ENCODE measurements at regions not wholly inside any gene's neighbourhood (a gene's known extent, or its start where the extent isn't known, plus 50 kb on each side); places are given as distances from the start of the nearest gene placed in this dataset.

DNA sequence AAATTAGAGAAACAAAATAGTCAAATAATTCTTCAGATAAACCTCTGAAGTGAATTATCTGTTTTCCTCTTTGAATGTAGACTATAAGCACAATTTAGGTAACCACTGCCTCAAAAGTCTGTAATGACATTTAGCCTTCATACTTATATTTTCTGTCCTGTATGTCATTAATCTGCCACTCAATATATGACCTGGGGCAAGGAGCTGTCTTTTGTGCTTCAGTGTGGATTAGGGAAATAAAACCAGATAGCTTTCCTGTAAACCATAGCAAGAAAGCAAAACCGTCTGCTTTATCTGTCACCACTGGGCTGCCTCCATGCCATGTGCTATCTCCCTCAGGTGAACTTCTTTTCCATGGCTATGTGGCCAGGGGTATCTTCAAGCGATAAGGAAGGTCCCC lies 606.6 kb upstream of the C9orf72 start:
- DNase-seq (ENCODE audit: low read depth): no peak

DNA sequence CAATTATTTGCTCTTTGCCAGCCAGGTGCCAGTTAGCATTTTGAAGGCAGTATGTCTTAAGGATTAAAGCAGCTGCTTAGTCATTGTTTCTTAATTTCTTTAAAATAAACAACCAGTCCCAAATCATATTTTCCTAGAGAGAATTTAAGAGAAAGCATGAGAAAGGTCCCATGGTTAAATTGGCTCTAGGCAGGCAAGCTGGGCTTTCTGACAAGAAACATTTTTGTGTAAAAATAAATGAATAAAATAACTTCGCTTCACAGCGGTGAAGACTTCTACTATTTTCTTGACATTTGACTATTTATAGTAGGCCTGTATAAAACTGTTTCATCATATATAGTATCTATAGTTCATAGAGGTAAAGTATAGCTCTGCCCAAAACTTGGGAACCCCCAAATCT lies 617.7 kb upstream of the C9orf72 start:
- no peak for DNase-seq (ENCODE audit: low read depth)

DNA sequence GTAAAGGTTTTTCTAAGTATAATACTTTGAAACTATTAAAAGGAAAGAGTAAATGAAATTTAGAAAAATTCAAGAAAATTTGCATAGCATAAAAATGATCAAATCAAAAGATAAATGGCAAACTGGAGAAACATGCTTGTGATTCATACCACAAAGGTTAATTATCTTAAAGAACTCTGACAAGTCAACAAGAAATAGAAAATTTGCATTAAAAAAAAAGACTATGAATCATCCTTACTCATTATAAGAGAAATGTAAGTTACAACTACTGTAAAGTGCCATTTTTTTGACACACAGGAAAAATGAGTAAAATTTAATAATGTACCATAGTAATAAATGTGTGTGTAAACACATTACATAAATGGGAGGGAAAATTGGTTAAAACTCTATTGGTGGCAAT lies 624.4 kb upstream of the C9orf72 start:
- no peak for DNase-seq (ENCODE audit: low read depth)

DNA sequence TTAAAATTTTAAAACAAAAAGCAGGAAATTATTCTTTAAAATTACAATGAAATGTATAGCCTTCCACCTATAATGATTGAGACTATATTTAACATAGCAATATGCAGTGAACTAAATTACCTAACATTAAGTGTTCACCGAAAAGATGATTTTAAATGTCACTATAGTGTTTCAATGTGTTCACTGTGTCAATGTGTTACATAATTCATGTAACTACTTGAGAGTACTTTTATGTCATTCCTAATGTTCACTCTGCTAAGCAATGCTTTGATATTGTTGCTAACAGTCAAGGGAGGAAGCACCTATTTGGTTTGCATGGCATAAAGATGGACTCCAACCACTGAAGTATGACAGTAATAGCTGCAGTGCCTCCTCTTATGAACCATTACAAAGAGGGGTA lies 629.8 kb upstream of the C9orf72 start:
- no peak for DNase-seq (ENCODE audit: low read depth)

DNA sequence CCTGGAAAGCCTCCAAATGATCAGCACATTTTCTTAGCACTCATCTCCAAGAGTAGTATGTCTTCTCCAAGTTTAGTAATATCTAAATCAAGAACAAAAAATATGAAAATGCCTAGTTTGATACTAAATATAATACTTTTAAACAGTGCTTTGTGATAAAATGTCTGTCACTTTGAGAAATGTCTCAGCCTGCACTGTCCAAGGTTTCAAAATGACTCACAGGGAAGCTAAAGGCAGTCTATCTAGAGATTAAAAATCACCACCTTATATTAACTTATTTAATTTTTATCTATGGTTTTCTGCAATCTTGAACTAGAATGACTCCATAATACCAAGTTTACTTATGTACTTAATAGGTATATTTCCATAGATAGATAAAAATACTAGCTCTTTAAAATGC lies 633.0 kb upstream of the C9orf72 start:
- DNase-seq (ENCODE audit: low read depth): no peak

DNA sequence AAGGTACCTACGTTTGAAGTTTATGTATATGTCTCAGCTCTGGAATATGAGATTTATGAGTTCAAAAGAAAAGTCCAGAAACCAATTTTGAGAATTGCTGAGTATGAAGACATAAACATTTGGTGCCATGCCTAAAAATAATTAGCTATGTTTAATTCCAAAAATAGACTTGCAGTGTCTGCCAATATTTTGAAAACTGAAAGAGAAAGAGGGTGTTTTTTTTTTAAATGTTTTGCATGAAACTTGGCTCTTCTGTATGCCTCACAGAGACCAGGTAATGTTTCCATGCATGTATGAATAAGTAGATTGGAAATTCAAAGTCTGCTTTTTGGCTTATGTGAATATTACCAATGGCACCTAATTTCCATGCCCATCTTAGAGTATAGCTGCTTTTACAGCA lies 634.4 kb upstream of the C9orf72 start:
- no peak for DNase-seq (ENCODE audit: low read depth)

DNA sequence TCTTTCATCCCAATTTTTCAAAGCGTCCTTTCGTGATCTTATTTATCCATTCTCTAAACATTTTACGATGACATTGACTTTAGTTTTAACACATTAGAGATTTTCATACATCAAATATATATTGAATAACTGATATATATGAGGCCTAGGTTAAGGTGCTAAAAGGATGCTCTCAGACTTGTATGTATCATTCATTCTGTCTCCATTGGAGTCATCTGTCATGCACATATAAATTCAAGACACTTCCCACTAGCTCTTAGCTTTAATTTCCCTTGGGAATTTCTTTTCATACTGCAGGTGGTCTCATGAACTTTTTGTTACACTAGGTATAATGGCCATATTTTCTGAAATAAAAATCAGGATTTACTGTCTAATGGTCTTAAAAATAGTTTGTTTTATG lies 635.8 kb upstream of the C9orf72 start:
- no peak for DNase-seq (ENCODE audit: low read depth)

DNA sequence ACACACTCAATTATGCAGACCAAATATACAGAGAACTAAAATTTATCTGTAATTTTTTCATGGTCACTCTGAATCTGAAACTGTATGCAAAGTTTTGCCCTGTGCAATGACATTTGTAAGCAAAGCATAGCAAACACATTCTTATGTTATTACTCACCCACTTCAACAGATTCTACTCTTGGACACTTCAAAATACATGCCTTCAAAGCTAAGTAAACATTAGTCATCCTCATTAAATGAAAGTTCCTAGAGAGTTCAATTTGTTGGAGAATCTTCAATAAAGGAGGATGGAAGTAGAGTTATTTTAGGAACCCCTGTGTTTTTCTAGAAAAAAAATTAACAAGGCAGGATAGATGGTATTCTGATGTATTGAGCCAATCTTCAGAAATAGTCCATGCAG lies 639.7 kb upstream of the C9orf72 start:
- peak; percentile 30 for DNase-seq (ENCODE audit: low read depth)

DNA sequence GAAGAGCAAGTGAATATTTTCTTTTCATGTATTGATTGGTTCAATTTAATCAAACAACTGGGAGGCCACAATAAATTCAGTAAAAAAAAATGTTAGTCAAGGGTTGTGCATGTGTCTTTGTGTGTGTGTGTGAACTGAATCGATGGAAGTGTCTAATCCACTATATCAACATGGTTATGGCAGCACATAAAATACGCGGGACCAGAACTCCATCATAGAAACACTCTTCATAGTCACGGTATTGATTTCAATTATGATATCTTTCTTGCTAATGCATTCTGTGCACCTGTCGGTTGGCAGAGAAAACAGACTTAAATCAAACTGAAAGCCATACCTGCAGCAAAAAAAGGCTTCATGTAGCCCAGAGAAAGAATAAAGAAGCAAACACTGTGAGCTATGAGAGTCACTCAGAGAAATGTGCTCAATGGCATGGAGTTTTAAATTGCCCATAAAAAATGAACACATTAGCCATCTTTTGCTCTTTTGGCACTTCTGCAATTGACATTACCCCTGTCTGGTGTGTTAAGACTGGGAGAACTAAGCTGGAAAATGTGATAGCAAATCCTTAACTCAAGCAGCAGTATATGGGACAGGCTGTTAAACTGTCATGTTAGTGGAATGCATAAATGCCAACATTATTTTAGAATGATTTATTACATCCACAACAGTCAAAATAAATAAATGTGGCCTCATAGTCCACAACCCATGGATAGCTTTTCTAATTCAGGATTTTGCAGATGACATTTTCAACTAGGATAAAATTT lies 642.4 kb upstream of the C9orf72 start:
- no peak for DNase-seq (ENCODE audit: low read depth)

DNA sequence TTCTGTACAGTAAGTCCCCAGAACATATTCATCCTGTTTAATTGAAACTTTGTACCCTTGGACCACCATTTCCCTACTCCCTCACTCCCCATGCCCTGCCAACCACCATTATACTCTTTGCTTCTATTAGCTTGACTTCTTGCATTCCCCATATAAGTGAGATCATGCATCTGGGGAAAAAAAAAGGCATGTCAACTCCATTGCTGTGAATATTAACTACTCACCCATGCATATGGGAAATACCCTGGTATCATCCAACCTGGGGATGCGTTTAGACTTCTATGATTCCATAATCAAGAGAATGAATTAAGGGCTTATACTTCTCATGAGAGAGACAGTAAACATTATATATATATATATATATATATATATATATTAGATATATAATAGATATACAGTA lies 659.4 kb upstream of the C9orf72 start:
- no peak for DNase-seq (ENCODE audit: low read depth)

DNA sequence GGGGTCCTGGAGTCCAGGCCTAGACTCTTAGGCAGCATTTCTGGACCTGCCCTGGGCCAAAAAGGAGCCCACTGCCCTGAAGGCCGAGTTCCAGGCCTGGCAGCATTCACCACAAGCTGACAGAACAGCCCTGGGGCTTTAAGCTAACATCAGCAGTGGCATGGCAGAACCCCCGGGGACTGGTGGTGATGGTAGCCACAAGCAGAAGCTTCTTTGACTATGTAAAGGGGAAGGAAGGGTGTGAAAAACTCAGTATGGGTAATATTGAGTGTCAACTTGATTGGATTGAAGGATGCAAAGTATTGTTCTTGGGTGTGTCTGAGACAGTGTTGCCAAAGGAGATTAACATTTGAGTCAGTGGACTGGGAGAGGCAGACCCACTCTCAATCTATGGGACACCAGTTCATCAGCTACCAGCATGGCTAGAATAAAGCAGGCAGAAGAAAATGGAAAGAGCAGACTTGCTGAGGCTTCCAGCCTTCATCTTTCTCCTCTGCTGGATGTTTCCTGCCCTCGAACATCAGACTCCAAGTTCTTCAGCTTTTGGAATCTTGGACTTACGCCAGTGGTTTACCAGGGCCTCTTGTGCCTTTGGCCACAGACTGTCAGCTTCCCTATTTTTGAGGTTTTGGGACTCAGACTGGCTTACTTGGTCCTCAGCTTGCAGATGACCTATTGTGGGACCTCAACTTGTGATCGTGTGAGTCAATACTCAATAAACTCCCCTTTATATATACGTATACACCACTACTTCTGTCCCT lies 661.0 kb upstream of the C9orf72 start:
- no peak for DNase-seq (ENCODE audit: low read depth)

DNA sequence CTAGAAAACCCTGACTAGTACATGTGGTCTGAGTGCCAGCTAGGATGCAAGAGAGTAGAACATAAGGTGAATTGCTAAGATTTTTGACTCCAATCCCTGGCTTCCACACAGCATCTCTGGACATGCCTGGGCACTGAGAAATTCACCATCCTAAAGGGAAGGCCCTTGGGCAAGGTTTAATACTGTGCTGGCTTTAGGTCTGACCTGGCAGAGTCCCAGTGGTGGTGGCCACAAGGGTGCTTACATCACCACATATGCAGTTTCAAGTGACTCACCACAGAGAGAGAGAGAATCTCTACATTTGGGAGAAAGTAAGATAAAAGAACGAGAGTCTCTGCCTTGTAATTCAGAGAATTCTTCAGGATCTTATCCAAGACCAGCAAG lies 661.6 kb upstream of the C9orf72 start:
- DNase-seq (ENCODE audit: low read depth): no peak

DNA sequence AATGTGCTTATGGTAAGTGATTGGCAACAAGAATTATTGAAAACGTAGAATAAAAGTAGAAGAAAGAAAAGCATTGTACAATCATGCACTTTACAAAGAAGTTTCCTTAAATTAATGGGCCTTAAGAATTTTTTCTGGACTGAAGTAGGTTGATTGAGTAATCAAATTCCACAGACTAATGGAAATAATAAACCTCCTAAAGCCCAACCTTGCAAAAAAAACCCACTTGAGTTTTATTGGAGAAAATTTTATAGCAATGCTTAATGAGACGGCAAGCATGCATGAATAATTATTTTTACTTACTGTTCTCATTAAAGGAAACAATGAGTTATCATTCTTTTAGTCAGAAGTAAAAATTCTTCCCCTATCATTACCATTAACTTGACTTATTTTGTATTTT lies 676.1 kb upstream of the C9orf72 start:
- no peak for DNase-seq (ENCODE audit: low read depth)

DNA sequence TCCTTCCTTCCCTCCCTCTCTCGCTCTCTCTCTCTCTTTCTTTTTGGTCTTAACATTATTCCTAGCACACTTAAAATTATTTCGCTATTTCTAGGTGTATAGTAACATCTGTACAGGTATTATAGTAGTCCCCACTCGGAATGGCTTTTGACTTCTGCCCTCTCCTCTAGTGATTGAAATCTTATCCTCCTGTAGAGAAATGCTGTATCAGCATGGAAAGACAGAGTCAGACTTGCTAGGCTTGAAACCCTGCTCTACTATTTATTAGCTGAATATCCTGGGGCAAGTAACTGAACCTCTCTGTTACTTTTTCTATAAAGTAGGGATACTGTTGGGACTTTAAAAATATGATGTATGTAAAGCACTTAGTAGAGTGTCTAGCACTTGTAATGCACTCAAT lies 681.9 kb upstream of the C9orf72 start:
- no peak for DNase-seq (ENCODE audit: low read depth)

DNA sequence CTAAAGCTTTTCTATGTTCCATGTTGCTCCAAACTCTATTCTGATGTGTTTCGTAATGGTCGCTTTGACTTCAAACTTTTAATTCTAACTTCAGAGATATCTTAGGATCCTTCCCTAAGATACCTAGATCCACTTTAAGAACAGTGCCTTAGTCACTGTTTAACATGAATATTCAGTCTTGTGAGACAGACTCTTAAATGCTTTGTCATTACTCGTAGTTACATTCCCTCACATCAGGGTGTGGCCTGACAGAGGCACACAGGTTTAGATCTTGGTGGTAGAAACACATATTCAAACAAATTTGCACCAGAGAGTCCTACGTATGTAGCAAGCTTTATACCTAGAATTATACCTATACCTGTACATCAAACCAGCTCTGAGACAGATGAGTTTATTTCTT lies 687.0 kb upstream of the C9orf72 start:
- DNase-seq (ENCODE audit: low read depth): no peak

DNA sequence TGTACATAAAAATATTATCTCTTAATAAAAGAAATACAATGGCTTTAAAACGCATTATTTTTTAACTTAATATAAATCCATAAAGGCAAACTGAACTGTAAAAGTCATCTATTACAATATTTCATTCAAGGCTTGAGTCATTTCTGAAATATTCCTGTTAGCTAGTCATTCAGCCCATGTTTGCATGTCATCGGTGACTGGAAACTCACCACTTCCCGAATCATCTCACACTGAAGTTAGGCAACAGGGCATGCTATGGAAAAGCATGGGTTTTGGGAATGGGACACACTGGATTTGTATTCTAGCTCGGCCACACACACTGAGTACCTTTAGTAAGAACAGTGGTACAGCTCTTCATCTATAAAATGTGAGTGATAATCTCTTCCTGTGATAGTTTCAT lies 691.1 kb upstream of the C9orf72 start:
- no peak for DNase-seq (ENCODE audit: low read depth)

DNA sequence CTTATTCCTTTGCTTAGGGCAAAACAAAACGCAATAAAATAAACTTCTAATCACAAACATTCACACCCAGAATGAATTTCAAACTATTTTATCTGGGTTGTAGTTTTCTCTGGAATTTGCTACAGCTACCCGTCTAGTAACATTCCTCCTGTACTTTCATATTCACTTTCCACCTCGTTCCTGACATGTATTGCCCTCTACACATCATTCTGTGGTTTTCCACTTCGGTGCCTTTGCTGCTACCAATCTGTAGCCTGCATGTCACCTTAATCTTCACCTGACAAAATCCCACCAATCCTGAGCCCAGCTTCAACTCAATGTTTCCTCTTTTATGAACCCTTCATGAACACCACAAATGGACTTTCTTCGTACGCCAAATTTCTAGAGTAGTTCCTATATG lies 694.1 kb upstream of the C9orf72 start:
- no peak for DNase-seq (ENCODE audit: low read depth)

DNA sequence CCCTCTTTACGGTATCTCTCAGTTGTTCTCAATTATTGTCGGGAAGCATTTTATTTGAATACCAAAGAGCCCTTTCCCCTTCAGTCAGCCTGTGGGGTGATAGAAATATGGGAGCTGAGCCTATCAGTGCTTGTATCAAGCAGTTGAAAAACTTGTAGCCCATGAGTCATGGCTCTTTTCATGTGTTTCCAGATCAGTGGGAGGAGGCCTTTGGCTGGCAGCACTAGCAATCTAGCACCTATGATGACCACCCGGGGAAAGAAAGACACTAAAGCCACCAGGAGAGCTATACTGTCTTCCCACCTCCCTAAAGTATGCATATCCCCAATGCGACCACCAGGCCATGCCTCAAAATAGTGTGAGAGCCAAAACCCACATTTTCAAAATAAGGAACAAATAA lies 696.9 kb upstream of the C9orf72 start:
- no peak for DNase-seq (ENCODE audit: low read depth)

DNA sequence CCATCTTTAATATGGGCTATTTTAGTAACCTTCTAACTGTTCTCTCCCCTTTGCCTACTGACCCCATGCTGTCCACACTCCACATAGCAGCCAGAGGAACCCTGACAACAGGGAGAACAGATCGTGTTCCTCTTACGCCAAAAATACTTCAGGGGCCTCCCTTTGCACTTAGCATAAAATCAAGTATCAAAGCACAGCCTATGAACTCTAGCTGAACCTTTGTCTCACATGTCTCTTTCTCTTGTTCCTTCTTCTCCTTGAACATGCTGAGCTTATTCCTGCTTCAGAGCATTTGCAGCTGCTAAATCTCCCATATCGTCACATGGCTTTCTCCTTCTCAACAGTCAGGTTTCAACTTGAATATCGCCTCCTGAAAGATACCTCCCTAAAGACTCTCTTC lies 698.8 kb upstream of the C9orf72 start:
- no peak for DNase-seq (ENCODE audit: low read depth)

DNA sequence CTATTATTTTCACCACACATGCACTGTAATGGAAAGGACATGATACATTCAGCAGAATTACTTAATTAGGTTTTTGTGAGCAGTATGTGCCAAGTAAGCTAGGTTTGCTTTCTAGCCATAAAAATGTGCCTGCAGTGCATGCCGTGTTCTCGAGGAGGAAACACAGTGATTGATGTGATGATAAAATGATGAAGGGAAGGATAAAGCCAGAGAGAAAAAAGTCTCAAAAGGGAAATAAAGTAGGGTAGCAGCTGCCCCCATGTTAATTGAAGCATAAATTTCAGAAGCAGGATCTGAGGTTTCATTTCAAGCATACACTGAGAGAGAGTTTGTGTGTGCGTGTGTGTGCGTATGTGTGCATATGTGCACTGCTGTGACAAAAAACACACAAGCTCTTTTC lies 714.2 kb upstream of the C9orf72 start:
- DNase-seq (ENCODE audit: low read depth): no peak

DNA sequence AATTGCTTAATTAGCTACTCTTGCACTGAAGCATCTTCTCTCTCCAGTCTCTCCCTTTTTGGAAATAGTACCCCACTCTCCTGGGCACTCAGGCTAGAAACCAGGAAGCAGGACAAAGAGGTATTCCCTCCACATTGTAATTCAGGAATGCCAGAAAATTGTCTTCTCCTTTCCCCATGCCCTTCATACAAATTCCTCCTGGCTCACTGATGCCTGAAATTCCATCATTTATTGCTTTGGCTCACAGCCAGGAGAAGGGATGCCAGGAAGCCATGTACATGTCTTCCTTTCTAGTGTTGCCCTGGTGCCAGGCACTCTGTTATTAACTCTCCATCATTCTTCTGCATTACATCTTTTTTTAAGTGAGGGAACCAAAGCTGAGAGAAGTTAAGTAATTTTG lies 716.5 kb upstream of the C9orf72 start:
- no peak for DNase-seq (ENCODE audit: low read depth)

DNA sequence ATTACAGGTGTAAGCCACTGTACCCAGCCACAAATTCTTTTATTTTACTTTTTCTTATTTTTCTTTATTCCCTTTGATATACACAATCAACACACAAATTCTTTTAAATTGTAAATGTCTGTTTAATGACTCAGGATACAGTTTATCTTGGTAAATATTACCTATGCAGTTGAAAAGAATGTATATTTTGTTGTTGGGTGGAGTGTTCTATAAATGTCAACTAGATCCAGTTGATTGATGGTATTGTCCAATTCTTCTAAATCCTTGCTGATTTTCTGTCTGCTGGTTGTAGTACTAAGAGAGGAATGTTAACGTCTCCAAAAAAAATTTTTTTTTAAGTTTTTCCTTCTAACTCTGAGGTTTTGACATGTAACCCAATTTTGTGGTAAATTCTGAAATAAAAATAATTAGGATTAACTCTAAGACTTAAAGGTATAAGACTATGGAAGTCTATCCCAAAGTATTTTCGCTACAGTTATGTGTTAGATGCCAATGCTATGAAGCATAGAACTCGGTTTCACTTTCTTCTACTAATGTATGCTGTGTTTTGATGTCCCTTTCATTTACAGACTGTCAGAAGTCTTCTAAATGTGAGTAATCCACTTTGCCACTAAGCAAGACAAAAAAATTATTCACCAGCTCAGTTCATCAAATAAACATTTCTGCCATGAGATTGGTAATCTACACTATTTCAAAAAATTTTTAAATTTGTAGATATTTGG lies 720.2 kb upstream of the C9orf72 start:
- DNase-seq (ENCODE audit: low read depth): no peak

DNA sequence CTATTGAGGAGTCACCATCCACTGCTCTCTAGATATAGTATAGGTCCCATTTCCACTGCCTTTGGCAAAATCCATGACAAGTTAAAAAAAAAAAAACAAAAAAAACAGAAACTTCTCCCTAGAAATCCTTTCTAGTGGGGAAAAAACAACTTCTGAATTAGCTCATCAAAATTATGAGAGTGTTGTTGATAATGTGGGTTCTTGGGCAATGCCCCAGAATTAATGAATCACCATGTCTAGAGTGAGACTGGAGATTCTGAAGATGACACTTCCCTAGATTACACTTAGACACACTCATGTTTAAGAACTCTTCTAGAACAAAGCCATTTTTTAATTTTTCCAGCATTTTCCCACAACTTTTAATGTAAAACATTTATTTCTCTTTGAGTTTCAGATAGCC lies 728.0 kb upstream of the C9orf72 start:
- no peak for DNase-seq (ENCODE audit: low read depth)

Data from myocyte (in vitro differentiated cells).